Upper lobe of left lung (tissue), 4 donors: ENCODE measurements at regions not wholly inside any gene's neighbourhood (a gene's known extent, or its start where the extent isn't known, plus 50 kb on each side); places are given as distances from the start of the nearest gene placed in this dataset.

Experiments used
- CTCF ChIP-seq, 6 experiments: fragments of 450-650 bp in 4 of 6; fragments of 200-600 bp in 2 of 6; sonication (generic) in 2 of 6; IDR thresholded peaks; one replicate each; pipeline ENCODE4 v1.5.1; 2016 to 2019; ENCODE audit warnings: antibody characterized with exemption in 6 of 6
- EP300 ChIP-seq, 4 donors: sonication (generic); formaldehyde crosslinking; IDR thresholded peaks; one replicate each; pipeline ENCODE4 v1.5.1; 2017; ENCODE audit warnings: antibody characterized with exemption in 4 of 4, control low read depth in 2 of 4
- POLR2A ChIP-seq, 4 donors: fragments of 450-650 bp; IDR thresholded peaks; one replicate each; pipeline ENCODE4 v1.5.1; 2016 to 2017; ENCODE audit warnings: antibody characterized with exemption in 4 of 4, mild to moderate bottlenecking in 2 of 4
- POLR2AphosphoS5 ChIP-seq, 2 donors: sonication (generic); formaldehyde crosslinking; IDR thresholded peaks; one replicate each; pipeline ENCODE4 v1.5.1; 2017; ENCODE audit warnings: antibody characterized with exemption in 2 of 2

GRCh38 chr1:81577004-81577697 lies 223.6 kb upstream of the ADGRL2 start:
- TF ChIP-seq EP300 (IDR thresholded peaks at IDR 0.05), result no peak
- no peak for TF ChIP-seq POLR2A (IDR thresholded peaks at IDR 0.05)
- no peak for TF ChIP-seq POLR2AphosphoS5 (IDR thresholded peaks at IDR 0.05)
- TF ChIP-seq CTCF (IDR thresholded peaks at IDR 0.05), result no peak
